Thyroid gland (tissue), 4 donors: ENCODE measurements at regions not wholly inside any gene's neighbourhood (a gene's known extent, or its start where the extent isn't known, plus 50 kb on each side); places are given as distances from the start of the nearest gene placed in this dataset.

Experiments used
- CTCF ChIP-seq, 6 experiments: fragments of 200-600 bp in 3 of 6; fragments of 450-650 bp in 3 of 6; sonication (generic) in 3 of 6; IDR thresholded peaks; one replicate each; pipeline ENCODE4 v1.5.1; 2016 to 2019; ENCODE audit warnings: antibody characterized with exemption in 6 of 6, mild to moderate bottlenecking in 2 of 6, inconsistent platforms in 1 of 6, moderate library complexity in 1 of 6
- POLR2A ChIP-seq, 2 donors: fragments of 450-650 bp; IDR thresholded peaks; one replicate each; pipeline ENCODE4 v1.6.1; 2017; ENCODE audit warnings: antibody characterized with exemption in 2 of 2, mild to moderate bottlenecking in 2 of 2, moderate library complexity in 1 of 2

- no peak for TF ChIP-seq CTCF (IDR thresholded peaks at IDR 0.05)
- no peak for TF ChIP-seq POLR2A (IDR thresholded peaks at IDR 0.05)
These were observed 59.4 kb upstream of the SLC7A11 start for GRCh38 chr4:138301536-138301935.
